Left cardiac atrium (tissue), 4 donors: ENCODE measurements at regions not wholly inside any gene's neighbourhood (a gene's known extent, or its start where the extent isn't known, plus 50 kb on each side); places are given as distances from the start of the nearest gene placed in this dataset.

Experiments used
- ATAC-seq, 2 donors: fragments of 200-7000 bp; cut with Tn5 transposase; one replicate each; pipeline ENCODE4 v1.9.1; 2020; ENCODE audit warnings: mild to moderate bottlenecking in 2 of 2, moderate library complexity in 2 of 2
- DNase-seq: peaks from one replicate; pipeline ENCODE4 v3.0.0-alpha.2; 2020
- intact Hi-C, 2 donors: fragments of 100-400 bp; cut with DNase I; formaldehyde crosslinking; loops; one replicate each; pipeline versions ENCODE4 v1.14.1 to v1.15.1; 2022 to 2023
- donor health status: DM: no; HTN: yes; CAD: no.
- donor health status: DM: no; HTN: yes; CAD: no; lungs with severe emphysema.
- donor health status: DM: yes; HTN: yes; CAD: no.
- donor health status: Dilated cardiomyopathy.

GRCh38 chr12:59839514-59839913, 243.7 kb downstream of the SLC16A7 start:
- ATAC-seq: no peak
- intact Hi-C loops: loop anchor here in 1 of 2 donors (10.0 kb wide), 1 partner anchor 395 kb away; no protein-coding TSS in a partner anchor
- DNase-seq: no peak

GRCh38 chr12:59843260-59843843, 247.5 kb downstream of the SLC16A7 start:
- no peak for ATAC-seq
- DNase-seq: no peak
- intact Hi-C loops: no loop called here

- intact Hi-C loops: no loop called here
- no peak for ATAC-seq
- DNase-seq: no peak
These were observed 248.9 kb downstream of the SLC16A7 start for GRCh38 chr12:59844750-59845149.

GRCh38 chr12:59845293-59845692, 249.5 kb downstream of the SLC16A7 start:
- ATAC-seq (no peak), DNase-seq (no peak)
- intact Hi-C loops: no loop called here

GRCh38 chr12:59847127-59847526, 251.3 kb downstream of the SLC16A7 start:
- intact Hi-C loops: no loop called here
- ATAC-seq: no peak
- no peak for DNase-seq

- ATAC-seq: no peak
- no peak for DNase-seq
- intact Hi-C loops: no loop called here
These were observed 254.4 kb downstream of the SLC16A7 start for GRCh38 chr12:59850268-59850667.

- intact Hi-C loops: no loop called here
- DNase-seq: no peak
- ATAC-seq: peak in 1 of 2 donors; percentile 34
These were observed 262.8 kb downstream of the SLC16A7 start for GRCh38 chr12:59858508-59859170.

GRCh38 chr12:59859171-59859510, 263.3 kb downstream of the SLC16A7 start:
- DNase-seq: no peak
- ATAC-seq: no peak
- intact Hi-C loops: no loop called here

GRCh38 chr12:59861635-59862034, 265.8 kb downstream of the SLC16A7 start:
- intact Hi-C loops: no loop called here
- no peak for DNase-seq
- no peak for ATAC-seq

- DNase-seq (no peak), ATAC-seq (no peak)
- intact Hi-C loops: no loop called here
These were observed 271.2 kb downstream of the SLC16A7 start for GRCh38 chr12:59867055-59867454.

GRCh38 chr12:59867689-59868088, 271.9 kb downstream of the SLC16A7 start:
- DNase-seq: no peak
- intact Hi-C loops: no loop called here
- no peak for ATAC-seq

GRCh38 chr12:59871779-59872178, 275.9 kb downstream of the SLC16A7 start:
- ATAC-seq: no peak
- no peak for DNase-seq
- intact Hi-C loops: no loop called here

GRCh38 chr12:59873136-59873535, 277.3 kb downstream of the SLC16A7 start:
- DNase-seq (no peak), ATAC-seq (no peak)
- intact Hi-C loops: no loop called here

GRCh38 chr12:59874781-59875180, 279.0 kb downstream of the SLC16A7 start:
- ATAC-seq (no peak), DNase-seq (no peak)
- intact Hi-C loops: no loop called here

- DNase-seq: no peak
- ATAC-seq: no peak
- intact Hi-C loops: no loop called here
These were observed 290.4 kb downstream of the SLC16A7 start for GRCh38 chr12:59886131-59886733.

- intact Hi-C loops: no loop called here
- DNase-seq (no peak), ATAC-seq (no peak)
These were observed 291.3 kb downstream of the SLC16A7 start for GRCh38 chr12:59887178-59887577.

GRCh38 chr12:59890896-59891579, 295.2 kb downstream of the SLC16A7 start:
- intact Hi-C loops: no loop called here
- DNase-seq: no peak
- no peak for ATAC-seq

- DNase-seq (no peak), ATAC-seq (no peak)
- intact Hi-C loops: no loop called here
These were observed 299.4 kb downstream of the SLC16A7 start for GRCh38 chr12:59895166-59895775.

- DNase-seq (no peak), ATAC-seq (peak in 1 of 2 donors; percentile 84)
- intact Hi-C loops: no loop called here
These were observed 309.2 kb downstream of the SLC16A7 start for GRCh38 chr12:59904874-59905521.

GRCh38 chr12:59911516-59911915, 315.7 kb downstream of the SLC16A7 start:
- intact Hi-C loops: no loop called here
- no peak for DNase-seq

More at GRCh38 chr12:59911516-59911915, 315.7 kb downstream of the SLC16A7 start:
- ATAC-seq: no peak
